OCI-LY7 (cell line): ENCODE measurements at regions not wholly inside any gene's neighbourhood (a gene's known extent, or its start where the extent isn't known, plus 50 kb on each side); places are given as distances from the start of the nearest gene placed in this dataset.

Experiments
- BruUV-seq: library from RNA; stranded (reverse); fragments of 400-500 nt; replicated peaks from 2 replicates; lab custom pipeline; 2021; lab: Mats Ljungman, UMichigan
- CTCF ChIA-PET: fragments of 300-600 bp; sonication (Branson Sonifier 250); formaldehyde crosslinking; loops from one replicate; lab custom pipeline; 2022; ENCODE audit warnings: antibody characterized with exemption; ENCODE audit not compliant: unreplicated experiment; lab: Charles Lee
- POLR2A ChIA-PET: fragments of 300-600 bp; sonication (Branson Sonifier 250); formaldehyde crosslinking; loops from one replicate; lab custom pipeline; 2022; ENCODE audit warnings: antibody characterized with exemption; lab: Charles Lee
- DNase-seq: peaks from one replicate; pipeline ENCODE4 v3.0.0-alpha.2; 2015; ENCODE audit warnings: low spot score
- H2AFZ ChIP-seq: fragments of 200-600 bp; sonication (generic), shearing (Covaris generic); 2 replicates; pipeline ENCODE4 v1.6.1; 2014; ENCODE audit warnings: mild to moderate bottlenecking, antibody characterized with exemption, low read length, moderate library complexity
- H3K27ac ChIP-seq: fragments of 200-600 bp; sonication (generic); 2 replicates; pipeline ENCODE4 v1.5.1; 2014; ENCODE audit warnings: mixed run types, low read depth, mild to moderate bottlenecking, moderate library complexity, low read length, inconsistent platforms; ENCODE audit not compliant: poor library complexity, severe bottlenecking
- H3K36me3 ChIP-seq: fragments of 200-600 bp; sonication (generic); 2 replicates; pipeline ENCODE4 v1.6.1; 2014; ENCODE audit warnings: mild to moderate bottlenecking, antibody characterized with exemption, low read length, moderate library complexity, mixed read lengths; ENCODE audit not compliant: insufficient read depth
- H3K4me1 ChIP-seq: fragments of 200-600 bp; sonication (generic); 2 replicates; pipeline ENCODE4 v1.5.1; 2014; ENCODE audit warnings: mild to moderate bottlenecking, low read length; ENCODE audit not compliant: insufficient read depth, poor library complexity, severe bottlenecking
- H3K4me2 ChIP-seq: fragments of 200-600 bp; sonication (generic); 2 replicates; pipeline ENCODE4 v1.6.1; 2014; ENCODE audit warnings: mild to moderate bottlenecking, low read length
- H3K4me3 ChIP-seq: fragments of 200-600 bp; sonication (generic); 2 replicates; pipeline ENCODE4 v1.5.1; 2014; ENCODE audit warnings: mild to moderate bottlenecking, low read depth, low read length; ENCODE audit not compliant: poor library complexity, severe bottlenecking
- H3K79me2 ChIP-seq: fragments of 200-600 bp; sonication (generic); 2 replicates; pipeline ENCODE4 v1.6.1; 2016; ENCODE audit warnings: low read depth, mild to moderate bottlenecking, low read length, moderate library complexity, mixed read lengths; ENCODE audit not compliant: insufficient read depth
- H3K9me2 ChIP-seq: fragments of 200-600 bp; sonication (generic); 2 replicates; pipeline ENCODE4 v1.6.1; 2016; ENCODE audit warnings: mild to moderate bottlenecking, low read length, mixed read lengths; ENCODE audit not compliant: insufficient read depth
- H3K9me3 ChIP-seq: fragments of 200-600 bp; sonication (generic); 2 replicates; pipeline ENCODE4 v1.6.1; 2014; ENCODE audit warnings: mild to moderate bottlenecking, mixed run types, low read length, mixed read lengths
- H4K20me1 ChIP-seq: fragments of 200-600 bp; sonication (generic); 2 replicates; pipeline ENCODE4 v1.6.1; 2014; ENCODE audit warnings: mild to moderate bottlenecking, antibody characterized with exemption, low read length, moderate library complexity, mixed read lengths; ENCODE audit not compliant: insufficient read depth
- EZH2phosphoT487 ChIP-seq: fragments of 200-600 bp; sonication (generic); IDR thresholded peaks from 2 replicates; pipeline ENCODE4 v1.6.1; 2018; ENCODE audit warnings: low read depth, borderline replicate concordance, mild to moderate bottlenecking, mixed run types, antibody characterized with exemption, low read length, moderate library complexity, mixed read lengths
- intact Hi-C: fragments of 100-400 bp; cut with micrococcal nuclease; formaldehyde crosslinking; loops from one replicate; pipeline ENCODE4 v1.10.0; 2022; ENCODE audit not compliant: unreplicated experiment
- TF ChIP-seq, protein P1 (sequence below): fragments of 200-600 bp; sonication (generic); conservative IDR thresholded peaks from 2 replicates; pipeline ENCODE4 v1.5.1; 2014; ENCODE audit warnings: mild to moderate bottlenecking, antibody characterized with exemption, low read length, moderate library complexity, mixed read lengths

- no peaks in the 10 kb centered on the region for H4K20me1 ChIP-seq
- ChIA-PET POLR2A (no interaction called here), CTCF (no interaction called here)
- H2AFZ ChIP-seq, result no peak overlapping the region
- DNase-seq, result no peak
- no peak overlapping the region for H3K27ac ChIP-seq
- H3K9me2 ChIP-seq, result no peaks in the 10 kb centered on the region
- no peaks in the 10 kb centered on the region for H3K9me3 ChIP-seq
- no TSS peak for BruUV-seq
- no peak overlapping the region for H3K4me2 ChIP-seq
- intact Hi-C loops, result no loop called here
- H3K4me1 ChIP-seq, result no peaks in the 10 kb centered on the region
- no peaks in the 10 kb centered on the region for H3K36me3 ChIP-seq
- H3K79me2 ChIP-seq, result no peaks in the 10 kb centered on the region
- no peak for TF ChIP-seq EZH2phosphoT487
- TF ChIP-seq, protein P1, sequence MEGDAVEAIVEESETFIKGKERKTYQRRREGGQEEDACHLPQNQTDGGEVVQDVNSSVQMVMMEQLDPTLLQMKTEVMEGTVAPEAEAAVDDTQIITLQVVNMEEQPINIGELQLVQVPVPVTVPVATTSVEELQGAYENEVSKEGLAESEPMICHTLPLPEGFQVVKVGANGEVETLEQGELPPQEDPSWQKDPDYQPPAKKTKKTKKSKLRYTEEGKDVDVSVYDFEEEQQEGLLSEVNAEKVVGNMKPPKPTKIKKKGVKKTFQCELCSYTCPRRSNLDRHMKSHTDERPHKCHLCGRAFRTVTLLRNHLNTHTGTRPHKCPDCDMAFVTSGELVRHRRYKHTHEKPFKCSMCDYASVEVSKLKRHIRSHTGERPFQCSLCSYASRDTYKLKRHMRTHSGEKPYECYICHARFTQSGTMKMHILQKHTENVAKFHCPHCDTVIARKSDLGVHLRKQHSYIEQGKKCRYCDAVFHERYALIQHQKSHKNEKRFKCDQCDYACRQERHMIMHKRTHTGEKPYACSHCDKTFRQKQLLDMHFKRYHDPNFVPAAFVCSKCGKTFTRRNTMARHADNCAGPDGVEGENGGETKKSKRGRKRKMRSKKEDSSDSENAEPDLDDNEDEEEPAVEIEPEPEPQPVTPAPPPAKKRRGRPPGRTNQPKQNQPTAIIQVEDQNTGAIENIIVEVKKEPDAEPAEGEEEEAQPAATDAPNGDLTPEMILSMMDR, result no peak
- no peak overlapping the region for H3K4me3 ChIP-seq
Measured at GRCh38 chr13:70604448-70604847, 496.2 kb upstream of the KLHL1 start.

DNA sequence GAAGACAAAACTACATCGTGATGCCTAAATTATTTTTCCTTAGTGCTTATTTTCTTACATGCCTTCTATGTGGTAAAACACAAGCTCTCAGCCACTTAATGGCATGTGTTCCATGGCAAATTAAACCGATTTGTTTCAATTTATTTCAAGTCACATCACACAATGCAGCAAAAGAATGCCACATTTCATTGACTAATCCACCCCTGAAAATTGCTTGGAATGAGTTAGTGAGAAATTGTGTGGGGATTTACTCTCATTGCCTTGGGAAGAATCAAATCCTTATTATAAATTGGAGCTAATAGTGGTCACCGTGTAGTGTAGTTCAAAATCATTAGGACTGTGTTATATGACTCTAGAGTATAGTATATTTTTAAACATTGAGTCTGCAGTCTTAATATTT is 485.5 kb upstream of the KLHL1 start:
- Histone ChIP-seq H3K27ac (no peak overlapping the region), H3K4me1 (no peaks in the 10 kb centered on the region), H3K9me3 (no peaks in the 10 kb centered on the region), H3K36me3 (no peaks in the 10 kb centered on the region), H4K20me1 (no peaks in the 10 kb centered on the region), H2AFZ (no peak overlapping the region), H3K79me2 (no peaks in the 10 kb centered on the region), H3K9me2 (no peaks in the 10 kb centered on the region), H3K4me3 (no peak overlapping the region), H3K4me2 (no peak overlapping the region)
- TF ChIP-seq, protein P1, result no peak
- no peak for TF ChIP-seq EZH2phosphoT487
- ChIA-PET POLR2A (interaction anchor here (1.2 kb wide), 1 partner anchor 41 kb away, joined by 3 read pairs; no protein-coding TSS in a partner anchor), CTCF (no interaction called here)
- no peak for DNase-seq
- intact Hi-C loops, result no loop called here
- BruUV-seq, result no TSS peak

- TF ChIP-seq, protein P1, result no peak
- no peak for TF ChIP-seq EZH2phosphoT487
- Histone ChIP-seq H3K79me2 (no peaks in the 10 kb centered on the region), H3K4me2 (no peak overlapping the region), H4K20me1 (no peaks in the 10 kb centered on the region), H3K9me2 (no peaks in the 10 kb centered on the region), H3K27ac (no peak overlapping the region), H2AFZ (no peak overlapping the region), H3K36me3 (no peaks in the 10 kb centered on the region), H3K4me3 (no peak overlapping the region), H3K4me1 (no peaks in the 10 kb centered on the region), H3K9me3 (no peaks in the 10 kb centered on the region)
- BruUV-seq, result no TSS peak
- no peak for DNase-seq
- intact Hi-C loops, result no loop called here
- POLR2A ChIA-PET, result no interaction called here
- CTCF ChIA-PET, result no interaction called here
Measured at GRCh38 chr13:70585109-70585508, 476.9 kb upstream of the KLHL1 start.
